RWPE2 (cell line): ENCODE measurements at regions not wholly inside any gene's neighbourhood (a gene's known extent, or its start where the extent isn't known, plus 50 kb on each side); places are given as distances from the start of the nearest gene placed in this dataset.

ENCODE experiments used
- ATAC-seq: fragments of 200-7000 bp; cut with Tn5 transposase; 3 replicates; pipeline ENCODE4 v1.9.1; 2021; ENCODE audit warnings: low read depth
- DNase-seq: peaks from one replicate; pipeline ENCODE4 v3.0.0-alpha.2; 2020; ENCODE audit warnings: low spot score
- H3K27ac ChIP-seq: fragments of 450-650 bp; 2 replicates; pipeline ENCODE4 v1.5.1; 2017; ENCODE audit warnings: mild to moderate bottlenecking; ENCODE audit not compliant: poor library complexity, severe bottlenecking
- H3K27me3 ChIP-seq: fragments of 250-450 bp; sonication (Bioruptor Pico); 2 replicates; pipeline ENCODE4 v1.5.1; 2021; ENCODE audit warnings: mild to moderate bottlenecking, moderate library complexity; ENCODE audit not compliant: insufficient read depth, poor library complexity, severe bottlenecking
- H3K36me3 ChIP-seq: fragments of 250-450 bp; sonication (Bioruptor Pico); 2 replicates; pipeline ENCODE4 v1.5.1; 2020; ENCODE audit warnings: low read depth, mild to moderate bottlenecking, moderate library complexity
- H3K4me1 ChIP-seq: fragments of 250-450 bp; sonication (Bioruptor Pico); 2 replicates; pipeline ENCODE4 v1.5.1; 2021; ENCODE audit warnings: mild to moderate bottlenecking, moderate library complexity; ENCODE audit not compliant: insufficient read depth, poor library complexity, severe bottlenecking
- H3K4me3 ChIP-seq: fragments of 250-450 bp; sonication (Bioruptor Pico); 2 replicates; pipeline ENCODE4 v1.5.1; 2021; ENCODE audit warnings: mild to moderate bottlenecking, moderate library complexity; ENCODE audit not compliant: severe bottlenecking
- H3K9me3 ChIP-seq: fragments of 250-450 bp; sonication (Bioruptor Pico); 2 replicates; pipeline ENCODE4 v1.5.1; 2021; ENCODE audit warnings: mild to moderate bottlenecking, moderate library complexity; ENCODE audit not compliant: severe bottlenecking
- CTCF ChIP-seq: fragments of 450-650 bp; IDR thresholded peaks from one replicate; pipeline ENCODE4 v1.5.1; 2017; ENCODE audit warnings: mild to moderate bottlenecking, moderate library complexity; ENCODE audit not compliant: poor library complexity, severe bottlenecking

- Histone ChIP-seq H3K4me3 (no peak overlapping the region), H3K4me1 (peaks cover 21% of the 10 kb centered on the region), H3K9me3 (no peaks in the 10 kb centered on the region), H3K27me3 (no peaks in the 10 kb centered on the region), H3K27ac (no peak overlapping the region), H3K36me3 (no peaks in the 10 kb centered on the region)
- peak; percentile 89 for TF ChIP-seq CTCF
- DNase-seq (no peak), ATAC-seq (peak; percentile 50; the same call in 2 of the 3 replicates)
These were observed 308.9 kb downstream of the ALDH8A1 start for GRCh38 chr6:134640975-134641429.

- H3K4me1 ChIP-seq = peaks cover 16% of the 10 kb centered on the region
These were observed 309.7 kb downstream of the ALDH8A1 start for GRCh38 chr6:134640229-134640628.

DNA sequence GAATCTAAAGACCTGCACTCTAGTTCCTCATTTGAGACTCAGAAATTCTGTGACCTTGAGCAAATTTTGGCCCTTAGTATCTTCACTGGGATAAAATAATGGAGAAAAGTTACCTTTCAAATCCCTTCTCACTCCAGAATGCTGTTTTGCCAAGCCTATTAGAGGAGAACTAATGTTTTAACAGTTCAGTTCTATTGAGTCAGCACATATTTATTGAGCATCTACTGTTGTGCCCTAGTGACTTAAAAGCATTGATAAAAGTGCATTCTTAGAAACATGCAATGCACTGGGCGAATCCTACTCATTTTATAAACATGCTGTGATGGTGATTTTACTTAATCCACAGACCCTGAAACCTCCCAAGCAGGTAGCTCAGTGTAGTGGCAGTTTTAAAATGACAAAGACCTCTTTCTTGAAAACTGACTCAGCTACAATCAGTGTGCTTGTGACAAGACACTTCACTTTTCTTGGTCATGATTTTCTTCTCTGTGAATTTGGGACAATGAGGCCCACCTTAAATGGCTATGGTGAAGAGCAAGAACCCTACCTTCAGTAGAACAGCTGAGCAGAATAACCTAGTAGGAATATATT is 312.0 kb downstream of the ALDH8A1 start:
- H3K36me3 ChIP-seq = no peaks in the 10 kb centered on the region
- DNase-seq = no peak

More at GRCh38 chr6:134640229-134640628, 309.7 kb downstream of the ALDH8A1 start:
- no peaks in the 10 kb centered on the region for H3K27me3 ChIP-seq
- H3K36me3 ChIP-seq = no peaks in the 10 kb centered on the region
- no peak for TF ChIP-seq CTCF
- ATAC-seq (no peak), DNase-seq (no peak)
- no peak overlapping the region for H3K27ac ChIP-seq
- no peak overlapping the region for H3K4me3 ChIP-seq
- no peaks in the 10 kb centered on the region for H3K9me3 ChIP-seq

DNA sequence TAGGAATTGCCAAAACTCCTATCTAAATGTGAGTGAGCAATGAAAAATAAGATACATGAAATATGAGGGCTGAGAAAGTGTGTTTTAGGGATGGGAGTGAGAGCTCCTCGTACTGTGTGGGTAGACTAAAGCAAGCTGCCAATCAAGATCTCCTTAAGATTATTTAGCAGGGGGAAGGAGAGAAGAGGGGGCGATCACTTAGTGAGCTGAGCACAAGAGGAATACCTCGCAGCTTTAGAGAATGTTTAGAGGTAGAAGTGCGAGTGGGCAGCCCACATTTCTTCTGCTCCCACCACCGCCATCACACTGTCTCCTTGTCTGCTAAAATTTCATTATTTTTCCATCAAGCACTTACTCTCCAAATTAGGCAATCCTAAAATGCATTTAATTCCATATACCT is 312.6 kb downstream of the ALDH8A1 start:
- H3K4me3 ChIP-seq = no peak overlapping the region
- ATAC-seq = no peak
- TF ChIP-seq CTCF = no peak

More for the DNA sequence above, 312.0 kb downstream of the ALDH8A1 start:
- no peak overlapping the region for H3K4me3 ChIP-seq
- peaks cover 12% of the 10 kb centered on the region for H3K4me1 ChIP-seq
- ATAC-seq = no peak
- TF ChIP-seq CTCF = no peak
- no peaks in the 10 kb centered on the region for H3K9me3 ChIP-seq
- H3K27ac ChIP-seq = no peak overlapping the region
- H3K27me3 ChIP-seq = no peaks in the 10 kb centered on the region

DNA sequence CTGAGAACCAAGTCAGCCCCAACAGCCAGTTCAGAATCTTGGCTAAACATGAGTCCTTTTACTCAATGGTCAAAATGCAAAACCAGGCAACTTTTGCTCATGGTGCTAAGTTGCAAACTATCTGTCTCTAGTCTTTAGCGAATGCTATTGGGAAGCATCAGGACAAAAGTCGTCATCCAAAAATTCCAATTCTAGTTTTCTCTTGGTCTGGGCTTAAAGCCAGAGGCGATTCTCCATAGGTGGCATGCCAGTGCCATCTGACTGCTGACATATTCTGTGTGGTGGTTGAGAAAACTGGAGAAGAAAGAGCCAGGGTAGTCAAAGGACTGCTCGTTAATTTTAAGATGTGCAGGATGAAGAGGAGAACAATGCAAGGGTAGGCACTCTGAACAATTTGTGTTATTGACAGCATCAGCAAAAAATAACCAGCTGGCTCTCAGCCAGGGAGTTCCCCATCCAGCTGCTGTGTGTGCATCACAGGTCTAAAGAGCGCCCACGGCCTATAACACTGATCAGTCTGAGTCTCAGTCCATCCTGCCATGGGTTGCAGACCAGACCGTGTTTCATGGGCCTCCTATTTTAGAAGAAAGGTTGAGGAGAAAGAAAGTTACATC is 313.6 kb downstream of the ALDH8A1 start:
- Histone ChIP-seq H3K4me1 (peaks cover 7% of the 10 kb centered on the region), H3K27ac (no peak overlapping the region), H3K27me3 (no peaks in the 10 kb centered on the region), H3K9me3 (no peaks in the 10 kb centered on the region), H3K4me3 (no peak overlapping the region), H3K36me3 (no peaks in the 10 kb centered on the region)
- TF ChIP-seq CTCF = no peak
- no peak for ATAC-seq
- DNase-seq = no peak

More for the DNA sequence above, 312.6 kb downstream of the ALDH8A1 start:
- Histone ChIP-seq H3K36me3 (no peaks in the 10 kb centered on the region), H3K27ac (no peak overlapping the region), H3K4me1 (peaks cover 10% of the 10 kb centered on the region), H3K27me3 (no peaks in the 10 kb centered on the region), H3K9me3 (no peaks in the 10 kb centered on the region)
- no peak for DNase-seq
